Activated naive CD8-positive, alpha-beta T cell (primary cell): ENCODE measurements at regions not wholly inside any gene's neighbourhood (a gene's known extent, or its start where the extent isn't known, plus 50 kb on each side); places are given as distances from the start of the nearest gene placed in this dataset.

ENCODE experiments used
- H3K27ac Mint-ChIP-seq: one replicate; pipeline ENCODE4 v1.8.0; 2021; ENCODE audit warnings: mixed read lengths
- H3K27me3 Mint-ChIP-seq: one replicate; pipeline ENCODE4 v1.8.0; 2021; ENCODE audit warnings: mixed read lengths
- H3K36me3 Mint-ChIP-seq: one replicate; pipeline ENCODE4 v1.8.0; 2021; ENCODE audit warnings: mixed read lengths
- H3K4me1 Mint-ChIP-seq: one replicate; pipeline ENCODE4 v1.8.0; 2021; ENCODE audit warnings: low read depth, mixed read lengths
- H3K4me3 Mint-ChIP-seq: one replicate; pipeline ENCODE4 v1.8.0; 2021; ENCODE audit warnings: mild to moderate bottlenecking, mixed read lengths
- H3K9me3 Mint-ChIP-seq: one replicate; pipeline ENCODE4 v1.8.0; 2021; ENCODE audit warnings: low read depth, mixed read lengths

- Mint-ChIP-seq H3K9me3 (no peaks in the 10 kb centered on the region), H3K27me3 (no peaks in the 10 kb centered on the region), H3K36me3 (peaks cover 3% of the 10 kb centered on the region), H3K4me3 (no peak overlapping the region), H3K4me1 (peaks cover 53% of the 10 kb centered on the region), H3K27ac (no peak overlapping the region)
Measured at GRCh38 chr2:37459095-37459981, 114.9 kb downstream of the QPCT start.

DNA sequence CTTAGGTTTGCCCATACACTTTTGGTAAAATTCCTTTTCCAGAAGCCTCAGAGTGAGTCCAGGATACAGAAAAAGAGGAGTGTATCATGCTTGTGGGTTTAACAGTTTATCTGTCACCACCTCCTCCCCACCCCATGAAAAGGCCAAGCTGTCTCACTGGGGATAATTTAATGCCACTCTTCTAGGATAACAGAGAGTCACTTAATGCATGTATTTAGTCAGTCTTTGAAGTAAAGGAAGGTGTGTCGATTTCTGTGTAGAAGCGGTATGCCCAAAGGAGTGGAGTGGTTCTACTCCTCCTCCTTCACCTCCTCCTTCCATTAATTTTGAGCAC lies 116.4 kb downstream of the QPCT start:
- peaks cover 3% of the 10 kb centered on the region for H3K36me3 Mint-ChIP-seq
- H3K4me3 Mint-ChIP-seq = no peak overlapping the region
- no peaks in the 10 kb centered on the region for H3K27me3 Mint-ChIP-seq
- H3K4me1 Mint-ChIP-seq = peaks cover 41% of the 10 kb centered on the region
- H3K27ac Mint-ChIP-seq = no peak overlapping the region
- H3K9me3 Mint-ChIP-seq = no peaks in the 10 kb centered on the region

GRCh38 chr2:37464067-37464466 lies 119.6 kb downstream of the QPCT start:
- Mint-ChIP-seq H3K9me3 (no peaks in the 10 kb centered on the region), H3K27me3 (no peaks in the 10 kb centered on the region), H3K4me1 (peaks cover 18% of the 10 kb centered on the region), H3K36me3 (no peaks in the 10 kb centered on the region), H3K27ac (no peak overlapping the region), H3K4me3 (no peak overlapping the region)

- Mint-ChIP-seq H3K27ac (no peak overlapping the region), H3K4me1 (peaks cover 2% of the 10 kb centered on the region), H3K9me3 (no peaks in the 10 kb centered on the region), H3K4me3 (no peak overlapping the region), H3K27me3 (no peaks in the 10 kb centered on the region), H3K36me3 (no peaks in the 10 kb centered on the region)
Measured at GRCh38 chr2:37466533-37467222, 122.2 kb downstream of the QPCT start.

DNA sequence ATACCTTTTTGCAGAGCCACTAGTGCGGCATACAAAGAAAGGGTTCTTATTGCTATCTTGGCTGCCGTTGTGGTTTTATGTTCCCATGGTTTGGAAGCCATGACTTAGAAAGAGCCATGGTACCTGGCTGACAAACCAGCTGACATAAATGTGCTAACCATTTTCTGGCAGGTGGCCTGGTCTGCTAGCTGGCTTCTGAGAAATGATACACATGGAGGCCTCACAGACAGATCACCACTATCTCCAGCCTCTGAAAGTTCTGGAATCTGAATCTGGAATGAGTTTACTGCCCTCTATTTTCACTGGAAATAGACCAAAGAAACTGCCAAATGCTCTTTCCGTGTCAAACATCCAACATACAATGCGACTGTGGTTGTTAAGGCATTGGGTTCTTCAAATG lies 123.7 kb downstream of the QPCT start:
- H3K27me3 Mint-ChIP-seq = no peaks in the 10 kb centered on the region
- peaks cover 2% of the 10 kb centered on the region for H3K4me1 Mint-ChIP-seq
- no peak overlapping the region for H3K4me3 Mint-ChIP-seq
- no peaks in the 10 kb centered on the region for H3K36me3 Mint-ChIP-seq
- no peaks in the 10 kb centered on the region for H3K9me3 Mint-ChIP-seq
- no peak overlapping the region for H3K27ac Mint-ChIP-seq

DNA sequence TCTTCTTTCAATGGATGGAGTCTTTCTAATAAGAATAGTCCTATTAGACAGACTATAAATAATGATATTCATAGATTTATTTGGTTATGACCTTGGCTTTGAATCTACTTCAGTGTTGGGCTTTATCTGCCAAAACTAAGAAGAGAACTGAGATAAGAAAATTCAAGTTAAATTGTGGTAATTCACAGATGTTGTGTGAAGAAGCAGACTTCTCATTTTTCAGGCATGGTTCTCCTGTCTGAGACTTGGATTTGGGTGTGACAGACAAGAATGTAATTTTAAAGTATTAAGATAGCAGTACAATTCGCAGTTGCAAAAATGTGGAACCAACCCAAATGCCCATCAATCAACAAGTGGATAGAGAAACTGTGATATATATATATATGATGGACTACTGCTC lies 124.7 kb downstream of the QPCT start:
- Mint-ChIP-seq H3K4me3 (no peak overlapping the region), H3K9me3 (no peaks in the 10 kb centered on the region), H3K27ac (no peak overlapping the region), H3K4me1 (peaks cover under 1% of the 10 kb centered on the region), H3K27me3 (no peaks in the 10 kb centered on the region), H3K36me3 (no peaks in the 10 kb centered on the region)

DNA sequence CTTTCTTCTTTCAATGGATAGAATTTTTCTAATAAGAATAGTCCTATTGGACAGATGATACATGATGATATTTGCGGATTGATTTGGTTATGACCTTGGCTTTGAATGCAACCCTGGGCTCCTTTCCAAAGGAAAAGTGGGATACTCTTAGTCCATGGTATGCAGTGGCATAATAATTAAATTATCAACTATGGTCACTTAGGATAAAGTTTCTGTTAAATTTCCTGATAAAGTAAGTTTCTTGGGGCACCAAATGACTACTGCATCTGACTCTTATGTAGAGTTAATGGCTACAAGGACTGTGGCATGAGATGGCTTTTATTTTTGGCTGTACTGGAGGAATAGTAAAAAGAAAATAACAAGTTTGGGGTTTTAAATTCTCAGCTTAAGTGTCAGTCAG lies 126.7 kb downstream of the QPCT start:
- Mint-ChIP-seq H3K4me3 (no peak overlapping the region), H3K36me3 (no peaks in the 10 kb centered on the region), H3K27ac (no peak overlapping the region), H3K27me3 (no peaks in the 10 kb centered on the region), H3K4me1 (no peaks in the 10 kb centered on the region), H3K9me3 (no peaks in the 10 kb centered on the region)

- Mint-ChIP-seq H3K27me3 (no peaks in the 10 kb centered on the region), H3K27ac (no peak overlapping the region), H3K9me3 (no peaks in the 10 kb centered on the region), H3K4me1 (no peaks in the 10 kb centered on the region), H3K36me3 (no peaks in the 10 kb centered on the region), H3K4me3 (no peak overlapping the region)
Measured at GRCh38 chr2:37471994-37472393, 127.6 kb downstream of the QPCT start.

DNA sequence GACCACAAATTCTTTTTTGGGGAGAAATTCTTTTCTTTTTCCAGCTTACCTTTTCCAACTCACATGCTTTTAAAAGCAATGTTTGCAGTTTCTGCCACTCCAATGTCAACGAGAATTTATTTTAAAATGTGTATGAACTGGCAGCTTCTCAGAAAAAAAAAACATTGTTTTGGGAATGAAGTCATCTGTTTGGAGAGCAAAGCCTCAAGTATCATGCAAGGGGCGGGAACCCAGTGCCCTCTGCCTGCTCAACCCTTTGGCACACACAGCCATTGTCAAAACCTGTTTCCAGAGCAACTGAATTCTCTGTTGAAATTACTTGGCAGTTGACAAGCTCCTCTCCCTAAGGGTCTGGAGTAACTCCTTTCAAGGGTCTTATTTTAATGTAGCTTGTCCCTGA lies 128.5 kb downstream of the QPCT start:
- no peaks in the 10 kb centered on the region for H3K9me3 Mint-ChIP-seq
- H3K4me3 Mint-ChIP-seq = no peak overlapping the region
- H3K27ac Mint-ChIP-seq = no peak overlapping the region
- H3K4me1 Mint-ChIP-seq = no peaks in the 10 kb centered on the region
- H3K36me3 Mint-ChIP-seq = no peaks in the 10 kb centered on the region
- H3K27me3 Mint-ChIP-seq = no peaks in the 10 kb centered on the region

DNA sequence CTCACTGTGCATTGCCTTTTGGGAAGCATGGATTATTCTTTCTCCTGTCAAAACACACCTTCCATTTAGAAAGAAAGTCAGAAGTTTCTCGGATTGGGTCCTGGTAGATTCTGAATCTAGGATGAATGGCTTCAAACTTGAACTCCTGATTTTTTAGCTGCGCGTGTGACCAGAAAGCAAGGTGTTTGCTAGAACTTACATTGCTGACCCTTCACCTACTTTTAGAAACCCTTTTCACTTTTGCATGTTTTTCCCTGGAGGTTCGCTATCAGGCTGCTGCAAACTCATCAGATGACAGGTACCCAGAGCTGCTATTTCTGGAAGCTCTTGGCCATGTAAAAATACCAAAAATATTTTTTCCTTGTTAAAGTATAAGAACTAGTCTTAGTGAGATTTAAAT lies 132.0 kb downstream of the QPCT start:
- H3K36me3 Mint-ChIP-seq = no peaks in the 10 kb centered on the region
- no peaks in the 10 kb centered on the region for H3K27me3 Mint-ChIP-seq
- H3K27ac Mint-ChIP-seq = no peak overlapping the region
- no peaks in the 10 kb centered on the region for H3K4me1 Mint-ChIP-seq
- H3K9me3 Mint-ChIP-seq = no peaks in the 10 kb centered on the region
- no peak overlapping the region for H3K4me3 Mint-ChIP-seq

DNA sequence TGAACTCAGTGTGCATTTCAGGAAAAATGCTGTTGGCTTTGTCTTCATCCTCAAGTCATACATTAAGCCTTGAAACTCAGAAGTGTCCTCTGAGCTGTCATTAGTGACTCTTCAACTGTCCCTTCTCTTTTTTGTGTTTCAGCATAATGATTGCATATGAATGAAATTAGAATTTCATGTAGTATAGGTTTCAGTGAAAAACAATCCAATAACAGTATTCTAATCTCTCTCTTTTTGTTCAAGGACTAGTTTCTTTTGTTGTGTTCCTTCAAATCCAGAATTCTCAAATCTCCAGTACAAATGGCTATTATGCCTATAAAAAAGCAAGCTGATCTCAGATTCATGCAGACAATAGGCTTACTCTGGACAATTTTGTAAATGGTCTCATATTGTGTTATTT lies 133.5 kb downstream of the QPCT start:
- H3K4me3 Mint-ChIP-seq = no peak overlapping the region
- H3K4me1 Mint-ChIP-seq = no peaks in the 10 kb centered on the region
- H3K27ac Mint-ChIP-seq = no peak overlapping the region
- H3K36me3 Mint-ChIP-seq = no peaks in the 10 kb centered on the region
- H3K27me3 Mint-ChIP-seq = no peaks in the 10 kb centered on the region
- H3K9me3 Mint-ChIP-seq = no peaks in the 10 kb centered on the region

DNA sequence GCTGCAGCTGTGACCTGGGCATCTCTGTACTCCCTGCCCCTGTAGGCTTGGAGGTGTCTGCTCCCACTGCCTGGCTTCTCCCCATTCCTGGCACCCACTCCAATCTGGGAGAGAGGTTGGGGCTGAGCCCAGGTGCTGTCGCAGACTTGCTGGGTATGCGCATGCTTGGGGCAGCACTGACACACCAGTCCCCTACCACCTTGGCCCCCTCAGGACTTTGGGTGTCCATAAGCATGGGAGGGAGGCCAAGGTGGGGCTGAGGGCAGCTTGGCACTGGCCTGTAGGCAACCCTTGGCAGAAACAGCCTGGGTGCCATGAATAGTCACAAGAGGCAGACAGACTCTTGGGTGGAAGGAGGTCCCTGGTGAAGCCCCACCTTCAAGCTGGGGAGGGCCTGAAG lies 136.8 kb downstream of the QPCT start:
- Mint-ChIP-seq H3K36me3 (no peaks in the 10 kb centered on the region), H3K4me1 (no peaks in the 10 kb centered on the region), H3K9me3 (no peaks in the 10 kb centered on the region), H3K27ac (no peak overlapping the region), H3K4me3 (no peak overlapping the region), H3K27me3 (no peaks in the 10 kb centered on the region)

DNA sequence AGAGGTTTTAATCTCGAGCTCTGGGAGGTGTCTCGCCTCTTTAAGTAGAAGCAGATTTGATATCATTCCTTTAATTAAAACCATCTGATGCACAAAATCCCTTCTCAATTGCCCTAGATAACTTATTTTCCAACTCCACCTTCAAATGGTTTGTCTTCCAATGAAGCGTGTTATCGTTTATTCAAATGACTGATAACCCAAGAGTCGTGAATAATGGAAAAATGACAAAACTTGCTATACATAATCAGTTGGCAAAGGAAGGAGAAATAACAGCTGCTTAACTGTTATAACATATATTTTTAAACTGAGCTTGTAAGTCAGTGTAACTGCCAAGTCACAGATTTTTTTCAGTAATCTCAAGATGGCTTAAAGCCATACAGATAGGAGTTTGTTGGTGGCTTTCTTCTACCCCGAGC lies 144.6 kb downstream of the QPCT start:
- Mint-ChIP-seq H3K4me3 (no peak overlapping the region), H3K27ac (no peak overlapping the region), H3K4me1 (no peaks in the 10 kb centered on the region), H3K36me3 (peaks cover 5% of the 10 kb centered on the region), H3K27me3 (no peaks in the 10 kb centered on the region), H3K9me3 (no peaks in the 10 kb centered on the region)

DNA sequence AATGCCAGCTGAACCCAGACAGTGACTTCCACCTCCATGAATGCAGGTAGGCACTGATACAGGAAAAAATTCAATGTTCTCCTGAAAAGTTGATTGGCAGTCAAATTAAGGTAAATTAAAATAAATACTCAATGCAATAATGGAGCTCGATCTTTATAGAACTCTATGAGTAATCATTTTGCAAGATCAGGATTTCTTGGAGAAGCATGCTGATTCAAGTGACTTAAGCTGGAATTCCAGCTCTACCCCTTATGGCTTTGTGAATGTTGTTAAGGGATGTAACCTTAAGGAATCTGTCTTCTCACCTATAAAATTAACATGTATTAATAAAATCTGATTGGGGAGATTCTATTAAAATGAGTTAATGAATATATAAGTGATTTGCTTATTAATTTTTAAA lies 145.1 kb downstream of the QPCT start:
- peaks cover 5% of the 10 kb centered on the region for H3K36me3 Mint-ChIP-seq
- H3K27me3 Mint-ChIP-seq = no peaks in the 10 kb centered on the region
- no peak overlapping the region for H3K4me3 Mint-ChIP-seq
- H3K27ac Mint-ChIP-seq = no peak overlapping the region
- no peaks in the 10 kb centered on the region for H3K4me1 Mint-ChIP-seq
- H3K9me3 Mint-ChIP-seq = no peaks in the 10 kb centered on the region

DNA sequence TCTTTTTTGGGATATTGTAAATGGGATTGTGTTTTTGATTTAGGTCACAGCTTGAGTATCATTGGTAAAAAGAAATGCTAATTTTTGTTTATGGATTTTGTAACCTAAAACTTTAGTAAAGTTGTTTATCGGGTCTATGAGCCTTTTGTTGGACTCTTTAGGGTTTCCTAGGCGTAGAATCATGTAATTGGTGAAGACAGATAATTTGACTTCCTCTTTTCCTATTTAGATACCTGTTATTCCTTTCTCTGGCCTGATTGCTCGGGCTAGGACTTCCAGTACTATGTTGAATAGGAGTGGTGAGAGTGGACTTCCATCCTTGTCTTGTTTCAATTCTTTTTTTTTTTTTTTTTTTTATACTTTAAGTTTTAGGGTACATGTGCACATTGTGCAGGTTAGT lies 149.0 kb downstream of the QPCT start:
- H3K4me1 Mint-ChIP-seq = no peaks in the 10 kb centered on the region
- peaks cover 7% of the 10 kb centered on the region for H3K9me3 Mint-ChIP-seq
- H3K27me3 Mint-ChIP-seq = no peaks in the 10 kb centered on the region
- no peak overlapping the region for H3K27ac Mint-ChIP-seq
- no peak overlapping the region for H3K4me3 Mint-ChIP-seq
- peaks cover 13% of the 10 kb centered on the region for H3K36me3 Mint-ChIP-seq

DNA sequence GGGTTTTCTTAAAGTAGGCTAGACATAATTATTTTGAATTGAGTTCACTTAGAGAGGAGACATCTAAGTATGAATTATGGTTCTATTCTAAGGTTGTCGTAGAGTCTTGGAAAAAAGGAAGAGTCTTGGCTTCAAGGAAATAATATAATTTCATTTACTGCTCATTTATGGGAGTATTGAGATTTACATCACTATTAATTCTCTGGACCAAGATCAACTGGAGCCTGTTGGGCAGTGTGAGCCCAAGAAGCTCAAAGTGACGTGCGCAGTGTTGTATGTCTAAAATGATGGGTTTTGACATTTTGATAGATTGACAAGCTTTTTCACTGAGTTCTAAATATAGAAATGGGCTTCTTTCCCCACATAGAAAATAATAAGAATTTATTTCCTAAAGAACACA lies 154.7 kb downstream of the QPCT start:
- peaks cover 8% of the 10 kb centered on the region for H3K36me3 Mint-ChIP-seq
- H3K9me3 Mint-ChIP-seq = peaks cover 7% of the 10 kb centered on the region
- no peaks in the 10 kb centered on the region for H3K4me1 Mint-ChIP-seq
- no peak overlapping the region for H3K27ac Mint-ChIP-seq
- H3K4me3 Mint-ChIP-seq = no peak overlapping the region
- H3K27me3 Mint-ChIP-seq = peaks cover 4% of the 10 kb centered on the region
